Osteoblast (primary cell): ENCODE measurements at regions not wholly inside any gene's neighbourhood (a gene's known extent, or its start where the extent isn't known, plus 50 kb on each side); places are given as distances from the start of the nearest gene placed in this dataset.

ENCODE experiments used
- DNase-seq: peaks from one replicate; pipeline ENCODE4 v3.0.0; 2011; ENCODE audit warnings: low spot score, mixed read lengths; ENCODE audit not compliant: insufficient read length; ENCODE audit errors: missing footprints
- H2AFZ ChIP-seq: 2 replicates; pipeline ENCODE4 v1.6.0; 2011; ENCODE audit warnings: mild to moderate bottlenecking, low read length
- H3K27ac ChIP-seq: 2 replicates; pipeline ENCODE4 v1.5.1; 2011; ENCODE audit warnings: mild to moderate bottlenecking, low read depth, low read length, moderate library complexity
- H3K27me3 ChIP-seq: 2 replicates; pipeline ENCODE4 v1.6.0; 2012; ENCODE audit warnings: mild to moderate bottlenecking, control low read depth, inconsistent platforms, low read length, moderate library complexity; ENCODE audit not compliant: insufficient read depth
- H3K36me3 ChIP-seq: 2 replicates; pipeline ENCODE4 v1.5.1; 2011; ENCODE audit warnings: mild to moderate bottlenecking, low read length, control low read depth, moderate library complexity; ENCODE audit not compliant: insufficient read depth
- H3K4me1 ChIP-seq: 2 replicates; pipeline ENCODE4 v1.5.1; 2011; ENCODE audit warnings: mild to moderate bottlenecking, low read length, control low read depth, moderate library complexity; ENCODE audit not compliant: insufficient read depth
- H3K4me2 ChIP-seq: 2 replicates; pipeline ENCODE4 v1.6.0; 2011; ENCODE audit warnings: mild to moderate bottlenecking, low read length; ENCODE audit not compliant: insufficient read depth
- H3K4me3 ChIP-seq: fragments of 200-600 bp; sonication (generic); 3 replicates; pipeline ENCODE4 v1.5.1; 2012; ENCODE audit warnings: mild to moderate bottlenecking, low read length, inconsistent platforms; ENCODE audit not compliant: insufficient read depth
- H3K79me2 ChIP-seq: 2 replicates; pipeline ENCODE4 v1.6.0; 2012; ENCODE audit warnings: mild to moderate bottlenecking, low read length, control low read depth, inconsistent platforms; ENCODE audit not compliant: insufficient read depth
- H3K9me3 ChIP-seq: 2 replicates; pipeline ENCODE4 v1.5.1; 2011; ENCODE audit warnings: low read depth, low read length, control low read depth
- H4K20me1 ChIP-seq: 2 replicates; pipeline ENCODE4 v1.6.0; 2012; ENCODE audit warnings: mild to moderate bottlenecking, low read length, control low read depth; ENCODE audit not compliant: insufficient read depth
- TF ChIP-seq, protein P1 (sequence below): IDR thresholded peaks from 2 replicates; pipeline ENCODE4 v1.5.1; 2011; ENCODE audit warnings: mild to moderate bottlenecking, low read depth, low read length, moderate library complexity; ENCODE audit errors: extremely low read depth

DNA sequence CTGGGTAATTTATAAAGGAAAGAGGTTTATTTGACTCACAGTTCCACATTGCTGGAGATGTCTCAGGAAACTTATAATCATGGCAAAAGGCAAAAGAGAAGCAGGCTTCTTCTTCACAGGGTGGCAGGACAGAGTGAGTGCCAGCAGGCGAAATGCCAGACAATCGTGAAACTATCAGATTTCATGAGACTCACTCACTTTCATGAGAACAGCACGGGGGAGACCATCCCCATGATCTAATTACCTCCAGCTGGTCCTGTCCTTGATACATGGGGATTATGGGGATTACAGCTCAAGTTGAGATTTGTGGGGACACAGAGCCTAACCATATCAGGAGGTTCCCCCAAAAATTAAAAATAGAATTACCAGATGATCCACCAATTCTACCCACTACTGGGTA lies 675.5 kb upstream of the SLC8A1 start:
- H3K79me2 ChIP-seq, result no peaks in the 10 kb centered on the region

DNA sequence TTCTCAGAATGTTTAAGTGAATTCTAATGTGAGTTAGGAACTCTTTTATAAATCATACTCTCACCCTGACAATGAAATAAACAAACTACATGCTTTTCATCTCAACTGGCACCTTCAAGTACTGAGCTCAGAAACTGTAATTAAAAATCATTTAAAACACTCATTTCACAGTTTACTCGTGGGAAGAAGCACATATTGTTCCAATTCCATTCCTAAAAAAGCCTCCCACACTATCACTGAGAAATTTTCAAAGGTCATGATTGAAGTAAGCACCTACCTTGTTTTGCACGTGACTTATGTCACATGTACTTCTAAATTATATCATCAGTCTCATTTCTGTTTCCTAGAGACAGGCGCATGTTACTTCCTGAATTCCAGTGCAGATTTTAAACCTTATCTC lies 678.1 kb upstream of the SLC8A1 start:
- Histone ChIP-seq H3K9me3 (no peaks in the 10 kb centered on the region), H3K4me2 (no peak overlapping the region), H2AFZ (no peak overlapping the region), H3K27me3 (no peaks in the 10 kb centered on the region), H3K27ac (no peak overlapping the region), H3K4me3 (no peak overlapping the region), H4K20me1 (no peaks in the 10 kb centered on the region), H3K79me2 (no peaks in the 10 kb centered on the region), H3K4me1 (no peaks in the 10 kb centered on the region), H3K36me3 (no peaks in the 10 kb centered on the region)
- no peak for DNase-seq
- TF ChIP-seq, protein P1, sequence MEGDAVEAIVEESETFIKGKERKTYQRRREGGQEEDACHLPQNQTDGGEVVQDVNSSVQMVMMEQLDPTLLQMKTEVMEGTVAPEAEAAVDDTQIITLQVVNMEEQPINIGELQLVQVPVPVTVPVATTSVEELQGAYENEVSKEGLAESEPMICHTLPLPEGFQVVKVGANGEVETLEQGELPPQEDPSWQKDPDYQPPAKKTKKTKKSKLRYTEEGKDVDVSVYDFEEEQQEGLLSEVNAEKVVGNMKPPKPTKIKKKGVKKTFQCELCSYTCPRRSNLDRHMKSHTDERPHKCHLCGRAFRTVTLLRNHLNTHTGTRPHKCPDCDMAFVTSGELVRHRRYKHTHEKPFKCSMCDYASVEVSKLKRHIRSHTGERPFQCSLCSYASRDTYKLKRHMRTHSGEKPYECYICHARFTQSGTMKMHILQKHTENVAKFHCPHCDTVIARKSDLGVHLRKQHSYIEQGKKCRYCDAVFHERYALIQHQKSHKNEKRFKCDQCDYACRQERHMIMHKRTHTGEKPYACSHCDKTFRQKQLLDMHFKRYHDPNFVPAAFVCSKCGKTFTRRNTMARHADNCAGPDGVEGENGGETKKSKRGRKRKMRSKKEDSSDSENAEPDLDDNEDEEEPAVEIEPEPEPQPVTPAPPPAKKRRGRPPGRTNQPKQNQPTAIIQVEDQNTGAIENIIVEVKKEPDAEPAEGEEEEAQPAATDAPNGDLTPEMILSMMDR, result no peak

More for the DNA sequence above, 675.5 kb upstream of the SLC8A1 start:
- no peaks in the 10 kb centered on the region for H3K27me3 ChIP-seq
- H3K4me1 ChIP-seq, result no peaks in the 10 kb centered on the region
- H3K36me3 ChIP-seq, result no peaks in the 10 kb centered on the region
- no peak for DNase-seq
- H4K20me1 ChIP-seq, result no peaks in the 10 kb centered on the region
- no peak overlapping the region for H2AFZ ChIP-seq
- H3K4me3 ChIP-seq, result no peak overlapping the region
- no peak overlapping the region for H3K27ac ChIP-seq
- no peak overlapping the region for H3K4me2 ChIP-seq
- no peaks in the 10 kb centered on the region for H3K9me3 ChIP-seq
- TF ChIP-seq, protein P1, result no peak

DNA sequence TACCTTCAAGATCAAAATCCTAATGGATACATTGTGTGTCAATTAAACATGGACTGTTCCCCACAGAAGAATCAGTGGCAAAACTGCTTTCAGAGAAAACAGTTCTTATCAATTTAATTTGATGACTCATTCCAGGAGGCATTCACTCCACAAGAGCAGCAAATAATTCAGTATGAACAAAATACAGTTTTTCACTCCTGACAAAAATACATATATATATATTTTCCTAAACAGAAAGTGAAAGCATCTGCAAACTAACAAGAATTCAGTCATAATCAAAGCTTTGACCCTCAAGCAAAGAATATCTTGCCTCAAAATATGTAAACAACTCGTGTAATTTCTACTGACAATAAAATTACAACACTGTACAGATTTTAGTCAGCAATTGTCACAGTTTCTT lies 685.1 kb upstream of the SLC8A1 start:
- no peak overlapping the region for H3K4me2 ChIP-seq
- no peaks in the 10 kb centered on the region for H3K4me1 ChIP-seq

DNA sequence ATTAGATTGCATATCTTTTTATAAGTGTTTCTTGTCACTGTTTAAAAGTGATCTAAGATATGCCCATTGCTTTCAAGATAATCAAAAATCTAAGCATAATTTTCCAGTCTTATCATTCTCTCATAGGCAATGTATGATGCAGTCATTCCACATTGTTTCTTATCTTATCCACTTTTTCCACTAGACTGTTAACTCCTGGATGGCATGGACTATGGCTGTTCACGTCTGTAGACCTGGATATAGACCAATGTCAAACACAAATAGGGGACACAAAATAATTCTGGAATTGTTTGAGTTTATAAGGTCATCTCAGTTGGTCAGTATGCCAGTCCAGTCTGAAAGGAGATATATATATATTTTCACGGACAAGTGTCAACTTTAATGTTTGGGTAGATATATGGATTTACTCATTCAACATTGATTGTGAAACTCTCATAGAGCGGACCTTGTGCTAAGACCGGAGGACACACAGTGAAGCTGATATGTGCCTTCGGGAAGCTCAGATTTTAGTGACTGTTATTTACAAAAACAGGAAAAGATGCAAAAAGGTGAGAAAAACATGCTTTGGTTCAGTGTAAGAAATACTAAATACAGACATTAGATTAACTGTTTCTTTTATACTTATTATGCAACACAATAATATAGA lies 689.4 kb upstream of the SLC8A1 start:
- Histone ChIP-seq H2AFZ (no peak overlapping the region), H3K27me3 (no peaks in the 10 kb centered on the region), H3K79me2 (no peaks in the 10 kb centered on the region), H3K27ac (no peak overlapping the region), H3K4me3 (no peak overlapping the region), H3K4me1 (no peaks in the 10 kb centered on the region), H3K36me3 (no peaks in the 10 kb centered on the region), H3K4me2 (no peak overlapping the region), H4K20me1 (no peaks in the 10 kb centered on the region), H3K9me3 (no peaks in the 10 kb centered on the region)
- no peak for DNase-seq
- TF ChIP-seq, protein P1, result no peak

More for the DNA sequence above, 685.1 kb upstream of the SLC8A1 start:
- Histone ChIP-seq H3K27me3 (no peaks in the 10 kb centered on the region), H3K36me3 (no peaks in the 10 kb centered on the region), H3K79me2 (no peaks in the 10 kb centered on the region), H3K27ac (no peak overlapping the region), H4K20me1 (no peaks in the 10 kb centered on the region), H3K4me3 (no peak overlapping the region), H2AFZ (no peak overlapping the region), H3K9me3 (no peaks in the 10 kb centered on the region)
- TF ChIP-seq, protein P1, result no peak
- no peak for DNase-seq
